ENCODE measurements at regions not wholly inside any gene's neighbourhood (a gene's known extent, or its start where the extent isn't known, plus 50 kb on each side); places are given as distances from the start of the nearest gene placed in this dataset.

DNA sequence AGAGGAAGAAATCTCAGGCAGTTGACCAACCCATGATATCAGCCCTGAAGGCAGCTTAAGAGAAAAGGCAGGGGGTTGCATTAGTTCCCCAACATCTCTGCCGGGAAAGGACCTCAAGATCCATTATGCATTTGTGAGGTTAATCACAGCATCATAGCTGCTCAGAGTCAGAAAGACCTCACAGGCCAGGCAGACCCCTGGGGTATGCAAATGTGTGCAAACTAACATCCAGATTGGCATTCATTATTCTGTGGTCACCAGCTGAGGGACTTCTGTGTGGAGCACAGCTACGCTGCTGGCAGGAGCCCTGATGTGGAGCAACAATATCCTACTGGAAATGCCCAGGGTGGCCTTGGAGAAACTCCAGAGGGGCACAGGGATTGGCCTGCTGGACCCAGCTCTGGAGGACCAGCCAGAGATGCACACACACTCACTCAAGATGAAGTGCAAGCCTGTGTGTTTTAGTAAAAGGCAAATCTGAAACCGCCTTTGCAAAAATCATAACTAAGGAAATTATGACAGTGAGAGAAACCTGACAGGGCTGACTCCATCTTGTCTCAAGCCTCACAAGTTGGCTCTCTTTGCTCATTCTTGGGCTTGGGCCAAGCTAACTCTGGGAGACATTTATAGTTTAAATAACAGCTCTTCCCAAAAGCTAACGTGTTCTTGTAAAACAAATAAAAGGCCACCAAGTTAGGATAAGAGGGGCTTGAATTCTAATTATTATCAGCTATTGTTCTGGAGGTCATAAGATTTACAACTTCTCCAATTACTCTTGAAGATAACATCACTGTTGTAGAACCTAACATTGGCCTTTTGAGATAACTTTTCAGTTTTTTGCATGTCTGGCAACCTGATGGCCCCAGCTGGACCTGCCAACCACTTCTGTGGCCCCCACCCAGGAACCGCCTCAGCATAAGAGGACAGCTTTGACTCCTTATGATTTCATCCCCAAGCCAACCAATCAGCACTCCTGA, 257.1 kb downstream of the UACA start:
- no peak for DNase-seq (ENCODE audit: low spot score)

DNA sequence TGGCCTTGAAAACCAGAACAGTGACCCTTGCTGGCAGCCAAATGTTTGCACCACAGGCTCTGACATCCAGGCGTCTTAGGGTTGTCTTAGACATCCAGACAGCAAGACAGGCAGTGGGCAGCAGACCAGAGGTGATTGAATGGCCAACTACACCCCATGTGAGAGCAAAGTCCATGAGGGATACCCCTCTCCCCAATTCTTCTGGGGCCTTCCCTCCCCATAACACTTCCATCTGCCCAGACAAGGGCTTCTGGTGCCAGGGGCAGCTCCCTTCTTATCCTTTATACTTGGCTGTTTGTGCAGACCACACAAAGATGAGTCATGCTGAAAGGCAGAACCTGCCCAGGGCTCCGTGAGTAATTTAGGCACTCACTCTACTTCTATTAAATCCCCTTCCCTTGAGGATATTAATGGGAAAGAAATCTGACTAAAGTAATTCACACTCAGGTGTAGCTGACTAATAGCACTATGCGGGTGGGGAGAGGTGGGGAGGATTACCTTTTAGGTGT, 257.9 kb downstream of the UACA start:
- peak; percentile 81 for DNase-seq (ENCODE audit: low spot score)

DNA sequence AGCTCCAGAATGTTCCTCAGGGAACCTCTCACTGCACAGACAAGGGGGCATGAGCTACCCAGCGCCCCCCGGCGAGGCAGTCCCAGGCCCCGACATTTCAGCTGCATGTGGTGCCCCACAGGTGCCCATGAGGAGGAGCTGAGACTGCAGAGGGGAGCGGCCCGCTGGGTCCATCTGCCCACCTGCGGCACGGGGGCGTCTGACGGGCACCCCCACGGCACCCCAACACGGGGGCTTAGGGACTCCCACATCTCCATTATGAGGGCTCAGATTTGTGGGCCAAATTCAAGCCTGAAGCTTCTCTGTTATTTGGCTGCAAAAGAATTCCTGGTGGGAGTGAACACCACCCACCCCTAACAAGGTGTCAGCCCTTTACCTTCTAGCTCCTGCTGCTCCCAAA, 258.4 kb downstream of the UACA start:
- no peak for DNase-seq (ENCODE audit: low spot score)

DNA sequence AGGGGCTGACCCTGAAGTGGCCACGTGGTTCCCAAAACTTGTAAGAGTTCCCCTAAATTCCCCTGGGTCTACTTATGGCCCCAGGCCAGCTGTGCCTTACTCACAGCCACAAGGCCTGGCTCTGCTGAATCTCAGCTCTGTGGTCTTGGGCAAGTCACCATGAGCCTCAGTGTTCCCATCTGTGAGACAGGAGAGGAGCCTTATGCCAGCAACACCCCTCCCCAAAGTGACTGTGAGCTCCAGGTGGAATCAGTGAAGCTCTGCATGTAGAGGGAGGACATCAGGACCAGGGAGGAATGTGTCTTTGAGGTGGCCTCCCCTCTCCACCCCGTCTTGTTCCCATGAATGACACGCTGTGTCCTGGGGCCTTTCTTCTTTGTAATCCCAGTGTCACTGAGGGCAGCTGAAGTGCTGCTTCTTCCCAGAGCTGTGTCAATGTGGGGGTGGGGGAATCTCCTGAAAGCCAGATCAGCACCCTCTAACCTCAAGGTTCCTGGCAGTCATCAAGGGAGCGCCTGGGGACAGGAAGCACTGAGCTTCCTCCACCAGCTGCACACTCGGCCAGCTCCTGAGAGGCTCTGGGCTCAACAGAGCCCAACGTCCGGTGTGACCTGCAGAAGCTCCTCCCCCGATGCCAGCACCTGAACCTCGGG, 258.9 kb downstream of the UACA start:
- peak; percentile 67 for DNase-seq (ENCODE audit: low spot score)

DNA sequence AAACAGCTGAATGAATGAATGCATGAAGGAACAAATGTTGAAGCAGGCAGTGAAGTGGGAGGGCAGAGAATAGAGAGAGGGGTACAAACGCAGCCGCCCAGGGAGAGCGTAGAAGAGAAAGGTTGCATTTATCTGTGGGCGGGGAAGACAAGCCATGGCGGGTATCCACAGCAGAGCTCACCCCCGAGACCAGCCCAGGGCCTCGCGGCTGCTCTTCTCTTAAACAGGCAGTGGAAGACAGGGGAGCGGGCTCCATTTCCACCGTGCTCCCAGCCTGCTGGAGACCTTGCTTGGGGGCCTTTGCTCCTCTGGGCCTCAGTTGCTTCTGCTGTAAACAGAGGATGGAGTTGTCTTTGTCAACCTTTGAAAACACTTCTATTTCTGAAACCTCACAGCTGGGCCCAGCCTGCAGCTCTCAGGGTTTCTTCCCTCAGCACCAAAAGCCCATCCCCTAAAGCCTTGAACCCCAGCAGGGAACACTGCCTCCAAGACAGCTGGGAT, 259.5 kb downstream of the UACA start:
- DNase-seq (ENCODE audit: low spot score), result no peak

DNA sequence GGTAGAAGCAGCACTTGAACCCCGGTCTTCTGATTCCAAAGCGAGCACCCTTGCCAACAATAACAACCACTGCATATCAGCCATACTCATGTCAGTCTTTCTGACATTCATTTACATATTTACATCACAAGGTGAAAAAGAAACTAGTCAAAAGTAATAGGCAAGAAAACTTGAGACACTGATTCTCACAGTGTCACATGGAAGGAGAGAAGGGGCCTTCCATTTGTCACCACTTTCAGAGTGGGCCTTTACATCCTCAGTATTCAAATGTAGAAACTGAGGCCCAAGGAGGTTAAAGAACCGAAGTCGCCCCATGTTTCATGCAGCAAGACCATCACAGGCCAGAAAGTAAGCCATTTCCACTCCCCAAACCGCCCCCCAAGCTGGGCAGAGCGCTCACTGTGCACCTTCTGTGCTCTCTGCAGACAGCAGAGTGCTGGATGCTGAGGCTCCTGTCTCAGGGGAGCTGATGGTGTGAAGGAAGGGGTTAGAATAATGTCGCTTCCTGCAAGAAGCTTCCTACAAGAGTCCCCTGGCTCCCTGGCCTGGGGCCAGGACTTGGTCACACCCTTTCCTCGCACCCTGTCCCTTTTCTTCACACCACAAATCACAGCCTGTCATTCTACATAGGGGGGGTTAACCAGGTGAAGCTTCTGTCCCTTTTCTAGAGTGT, 260.1 kb downstream of the UACA start:
- no peak for DNase-seq (ENCODE audit: low spot score)

DNA sequence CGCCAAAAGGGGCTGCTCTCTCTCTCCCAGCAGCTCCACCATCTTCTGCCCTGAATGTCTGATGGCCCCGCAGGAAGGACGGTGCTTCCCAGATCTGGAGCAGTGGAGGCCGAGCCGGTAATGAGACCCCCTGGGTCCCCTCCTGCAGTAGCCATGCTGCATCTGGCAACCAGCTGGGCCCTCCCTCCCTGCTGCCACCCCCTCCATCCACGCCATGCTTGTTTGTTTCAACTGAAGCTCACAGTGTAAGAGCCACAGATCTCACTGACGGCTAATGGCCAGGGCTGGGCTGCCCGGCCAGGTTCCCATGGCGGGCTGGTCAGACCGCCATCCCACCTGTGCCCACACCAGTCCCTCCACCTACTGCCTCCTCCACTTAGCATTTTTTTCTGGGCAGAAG, 260.8 kb downstream of the UACA start:
- DNase-seq (ENCODE audit: low spot score), result no peak

DNA sequence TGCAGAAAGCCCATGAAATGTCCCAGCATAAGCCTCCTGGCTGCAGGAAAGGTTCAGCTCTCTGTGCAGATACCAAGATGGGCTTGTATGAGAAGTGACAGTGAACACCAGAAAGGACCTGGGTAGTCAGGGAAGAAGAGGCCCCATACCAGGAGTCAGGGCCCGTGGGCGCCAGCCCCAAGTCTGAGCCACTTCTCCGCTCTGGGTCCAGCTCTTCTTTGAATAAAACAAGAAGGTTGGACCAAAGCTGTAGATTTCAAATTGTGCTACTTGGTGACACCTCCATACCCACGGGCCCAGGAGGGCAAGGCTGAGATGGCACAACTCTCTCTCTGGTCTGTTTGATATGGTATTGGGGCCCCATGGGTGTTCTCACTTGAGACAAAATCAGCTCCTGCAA, 261.5 kb downstream of the UACA start:
- DNase-seq (ENCODE audit: low spot score), result no peak

DNA sequence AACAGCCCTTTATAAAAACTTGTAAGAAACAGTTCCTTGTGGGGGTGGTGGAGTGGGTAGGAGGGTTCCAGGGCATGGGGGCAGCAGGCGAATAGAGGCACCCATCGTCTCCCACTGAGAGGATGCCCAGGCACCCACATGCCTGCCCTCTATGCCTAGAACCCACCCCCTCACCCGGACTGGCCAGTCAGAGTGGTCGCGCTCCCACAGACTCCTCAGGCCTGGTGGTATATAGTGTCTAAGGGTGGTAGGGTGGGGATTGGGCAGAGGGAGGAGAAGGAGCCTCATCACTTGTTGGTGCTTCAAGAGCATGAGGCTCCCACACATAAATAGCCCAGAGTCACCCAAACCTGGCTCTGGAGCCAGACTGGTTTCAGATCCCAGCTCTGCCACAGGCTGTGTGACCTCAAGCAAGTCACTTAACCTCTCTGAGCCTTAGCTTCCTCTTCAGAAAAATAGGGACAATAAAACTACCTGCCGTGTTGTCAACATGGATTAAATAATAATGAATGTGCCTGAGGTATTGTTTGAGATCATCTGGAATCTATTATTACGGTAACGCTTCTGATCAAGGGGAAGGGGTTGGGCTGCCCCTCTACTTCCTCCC, 262.1 kb downstream of the UACA start:
- no peak for DNase-seq (ENCODE audit: low spot score)

DNA sequence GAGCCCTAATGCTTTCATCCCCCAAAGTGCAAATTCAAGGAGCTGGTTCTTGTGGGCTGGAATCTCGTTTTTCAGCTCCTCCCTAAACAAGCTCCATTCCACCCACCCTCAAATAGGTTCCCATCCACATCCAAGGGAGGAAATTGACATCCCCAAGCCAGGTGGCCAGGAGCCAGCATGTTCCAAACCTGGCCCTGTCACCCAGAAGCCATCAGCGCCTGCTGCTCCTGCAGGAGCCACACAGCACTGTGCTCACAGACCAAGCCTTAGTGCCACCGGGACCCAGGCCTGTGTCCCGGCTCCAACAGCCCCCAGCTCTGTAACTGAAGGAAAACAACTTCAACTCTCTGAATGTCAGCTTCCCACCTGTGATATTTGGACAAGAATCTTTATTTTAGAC, 263.6 kb downstream of the UACA start:
- DNase-seq (ENCODE audit: low spot score), result no peak

DNA sequence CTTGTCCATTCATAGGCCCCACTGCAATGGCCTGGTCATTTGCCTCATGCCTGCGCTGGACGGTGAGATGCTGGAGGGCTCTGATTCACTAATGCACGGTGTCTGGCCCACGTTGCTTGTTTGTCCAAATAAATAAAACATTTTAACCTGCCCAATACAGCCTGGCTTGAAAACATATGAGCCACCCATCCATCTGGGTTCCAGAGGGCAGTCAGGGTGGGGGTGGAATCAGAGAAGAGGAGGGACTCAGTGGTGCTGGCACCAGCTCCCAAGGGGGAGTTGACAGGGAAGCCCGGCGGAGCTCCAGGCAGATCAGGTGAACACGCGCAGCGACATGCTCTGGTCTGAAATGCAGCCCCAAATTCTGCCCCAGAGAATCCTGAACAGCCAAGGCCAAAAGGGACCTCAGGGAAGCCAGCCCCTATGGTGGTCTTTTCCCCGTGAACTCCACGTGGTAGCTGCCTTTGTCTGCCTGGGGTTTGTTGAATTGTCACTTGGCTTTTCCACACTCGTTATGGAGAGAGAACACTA, 265.2 kb downstream of the UACA start:
- no peak for DNase-seq (ENCODE audit: low spot score)

DNA sequence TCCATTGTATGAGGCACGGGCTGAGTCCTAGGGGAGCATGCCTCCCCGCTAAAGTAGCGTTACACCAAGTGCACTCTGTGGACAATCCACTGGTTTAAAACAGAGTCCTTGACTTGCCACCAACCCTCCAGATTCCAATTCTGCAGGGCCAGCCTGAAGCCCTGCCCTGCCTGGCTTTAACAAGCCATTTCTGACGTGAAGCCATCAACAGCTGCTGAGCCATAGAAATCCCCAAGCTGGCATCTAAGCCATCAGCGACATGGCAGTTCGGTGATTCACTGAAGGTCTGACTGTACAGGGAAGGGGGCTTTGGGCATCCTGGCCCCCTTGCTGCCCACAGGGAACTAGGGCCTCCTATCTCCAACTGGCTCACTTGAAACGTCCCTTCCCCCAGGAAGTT, 265.7 kb downstream of the UACA start:
- no peak for DNase-seq (ENCODE audit: low spot score)

DNA sequence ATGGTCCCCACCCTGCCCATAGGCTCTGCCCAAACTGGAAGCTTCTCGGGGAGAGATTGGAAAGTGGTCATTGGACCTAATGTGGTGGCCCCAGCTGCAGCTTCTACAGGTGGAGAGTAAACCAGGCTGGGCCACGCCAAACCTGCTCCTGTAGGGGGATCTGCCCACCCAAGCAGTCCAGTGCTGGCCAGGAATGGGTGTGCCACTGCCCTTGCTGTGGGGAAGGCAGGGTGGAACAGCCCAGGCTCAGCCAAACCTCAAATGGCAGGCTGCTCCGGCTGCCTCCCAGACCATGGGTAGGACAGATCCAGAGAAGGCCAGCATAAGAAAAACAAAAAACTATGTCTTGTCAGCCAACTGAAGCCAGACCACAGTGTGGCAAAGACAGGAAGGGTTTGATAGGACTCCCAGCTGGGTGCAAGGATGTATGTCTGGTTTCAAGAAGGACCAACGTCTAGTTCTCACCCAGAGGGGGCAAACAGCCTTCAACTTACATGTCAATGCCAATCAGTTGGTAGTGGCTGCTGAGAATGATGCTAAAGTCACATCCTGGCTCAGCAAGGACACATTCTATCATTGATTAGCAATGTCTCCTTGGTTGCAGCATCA, 267.3 kb downstream of the UACA start:
- DNase-seq (ENCODE audit: low spot score), result no peak

DNA sequence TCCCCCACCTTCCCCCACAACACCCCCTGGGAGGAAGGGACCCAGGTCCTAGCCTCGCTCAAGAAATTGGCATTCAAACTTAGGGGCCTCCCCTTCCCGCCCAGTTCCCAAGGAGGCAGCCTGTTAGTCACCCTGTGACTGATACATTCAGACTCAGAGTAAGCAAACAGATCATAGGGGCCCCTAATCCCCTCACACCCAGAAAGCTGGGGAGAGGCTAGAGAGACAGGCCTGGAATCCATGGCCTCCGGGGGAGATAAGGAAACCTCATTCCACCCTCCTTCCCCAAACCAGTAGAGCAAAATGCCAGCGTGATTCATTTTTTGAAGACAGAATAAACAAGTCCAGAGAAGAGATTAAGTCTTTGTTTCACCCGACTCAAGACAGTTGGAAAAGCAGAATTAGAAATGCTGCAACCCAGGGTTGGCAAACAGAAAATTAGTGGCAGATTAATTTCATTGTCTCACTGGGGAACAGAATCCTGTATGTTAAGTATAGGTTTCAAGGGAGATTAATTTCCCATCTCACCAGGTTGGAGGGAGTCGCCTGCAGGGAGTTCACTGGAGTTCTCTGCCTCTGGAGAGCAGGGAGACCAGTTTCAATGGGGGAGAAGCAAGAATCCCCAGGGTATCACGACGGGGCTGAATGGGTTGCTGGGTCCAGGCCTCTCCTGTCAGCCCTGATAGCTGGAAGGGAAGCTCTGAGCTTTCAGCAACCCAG, 268.3 kb downstream of the UACA start:
- DNase-seq (ENCODE audit: low spot score), result peak; percentile 89

DNA sequence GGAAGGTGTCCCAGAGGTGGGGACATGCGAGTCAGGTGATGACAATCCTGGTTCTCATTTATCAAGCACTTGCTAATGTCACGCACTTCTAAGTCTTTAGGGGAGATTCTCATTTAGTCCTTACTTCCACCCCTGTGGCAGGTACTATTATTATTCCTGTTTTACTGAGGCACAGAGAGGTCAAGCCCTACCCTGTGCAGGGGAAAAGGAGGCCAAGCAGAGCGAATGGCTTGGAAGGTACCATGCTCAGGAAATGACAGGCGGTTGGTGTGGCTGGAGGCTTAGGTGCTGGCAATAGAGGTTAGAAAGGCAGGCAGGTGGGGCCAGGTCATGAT, 268.9 kb downstream of the UACA start:
- DNase-seq (ENCODE audit: low spot score), result no peak

DNA sequence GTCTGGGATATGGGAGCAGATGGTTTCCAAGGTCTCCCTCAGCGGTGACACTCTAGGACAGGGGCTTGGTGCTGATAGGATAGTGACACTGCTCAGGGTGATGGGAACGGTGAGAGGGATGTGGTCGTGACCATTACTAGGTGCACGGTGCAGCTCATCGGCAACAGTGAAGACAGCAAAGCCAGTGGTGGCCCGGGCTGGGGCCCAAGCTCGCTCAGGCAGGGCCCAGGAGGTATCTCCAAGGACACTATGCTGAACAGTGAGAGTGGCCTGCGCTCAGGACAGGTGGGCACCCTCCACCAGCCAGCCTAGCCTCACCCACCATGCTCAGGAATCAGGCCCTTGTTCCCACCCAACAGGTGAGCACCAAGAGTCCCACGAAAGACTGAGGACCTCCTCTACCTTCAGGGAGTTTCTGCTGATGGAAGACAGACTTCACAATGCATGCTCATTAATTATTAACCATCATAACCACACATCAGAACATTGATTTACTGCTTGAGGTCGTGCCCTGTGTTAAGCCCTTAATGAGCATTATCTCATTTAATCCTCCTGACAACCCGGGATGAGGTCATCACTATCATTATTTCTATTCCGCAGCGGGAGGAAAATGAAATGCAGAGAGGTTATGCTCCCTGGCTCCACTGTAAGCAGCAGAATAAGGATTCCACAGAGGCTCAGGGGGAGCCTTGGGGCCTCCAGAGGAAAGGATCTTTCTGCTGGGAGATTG, 269.4 kb downstream of the UACA start:
- no peak for DNase-seq (ENCODE audit: low spot score)

DNA sequence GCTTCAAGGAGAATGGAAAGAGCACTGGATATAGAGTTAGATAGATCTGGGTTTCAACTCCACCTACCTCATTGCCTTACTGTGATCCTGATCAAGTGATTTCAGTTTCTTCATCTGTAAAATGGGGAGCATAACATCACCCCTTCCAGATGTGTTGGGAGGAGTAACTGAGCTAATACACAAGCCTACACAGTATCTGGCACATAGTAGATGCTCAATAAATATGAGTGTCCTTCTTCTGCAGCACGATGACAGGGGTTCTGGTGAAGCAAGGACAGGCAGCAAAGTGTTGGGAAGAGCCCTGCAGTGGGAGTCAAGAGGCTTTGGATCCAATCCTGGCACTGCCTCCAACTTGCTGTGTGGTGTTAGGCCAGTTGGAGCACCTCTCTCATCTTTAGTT, 270.0 kb downstream of the UACA start:
- DNase-seq (ENCODE audit: low spot score), result no peak

DNA sequence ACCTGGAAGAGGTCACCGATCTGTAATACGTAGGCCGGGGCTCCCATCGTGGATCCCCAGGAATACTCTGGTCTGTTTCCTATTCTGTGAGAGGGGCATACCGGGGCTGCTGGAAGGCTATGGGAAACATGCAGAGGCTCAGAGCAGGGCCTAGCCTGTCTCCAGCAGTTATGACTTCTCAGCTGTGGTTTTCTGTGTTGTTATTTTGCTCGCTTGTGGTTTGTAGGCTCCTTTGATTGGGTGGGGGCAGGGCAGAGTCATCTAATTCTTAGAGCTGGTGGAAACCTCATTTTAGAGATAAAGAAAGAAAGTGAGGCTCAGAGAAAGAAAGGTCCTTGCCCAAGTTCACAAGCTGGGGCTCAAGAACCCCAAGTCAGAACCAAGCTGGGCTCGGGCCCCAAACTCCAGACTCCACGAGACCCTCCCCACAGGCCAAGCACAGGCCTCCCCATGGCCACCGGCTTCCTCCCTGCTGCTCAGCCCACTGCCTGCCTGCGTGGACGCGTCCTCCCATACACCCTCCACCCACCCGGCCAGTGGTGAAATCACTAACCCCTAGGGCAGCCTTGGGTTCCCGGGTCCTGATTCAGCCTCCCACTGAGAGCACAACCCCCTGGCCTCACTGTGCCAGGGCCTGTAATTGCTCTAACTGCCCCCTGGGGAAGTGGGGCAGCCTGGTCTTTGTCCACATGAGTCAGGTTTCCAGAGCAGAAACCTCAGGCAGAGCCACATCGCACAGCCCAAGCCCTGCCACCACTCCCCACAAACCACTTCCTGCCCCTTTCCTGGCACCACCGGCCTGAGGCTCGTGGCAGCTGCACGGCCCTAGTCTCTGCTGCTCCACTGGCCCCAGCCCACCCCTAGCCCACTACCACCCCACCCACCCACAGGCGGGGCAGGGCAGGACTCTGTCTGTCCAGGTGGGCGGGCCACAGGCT, 270.8 kb downstream of the UACA start:
- peak; percentile 92 for DNase-seq (ENCODE audit: low spot score)

DNA sequence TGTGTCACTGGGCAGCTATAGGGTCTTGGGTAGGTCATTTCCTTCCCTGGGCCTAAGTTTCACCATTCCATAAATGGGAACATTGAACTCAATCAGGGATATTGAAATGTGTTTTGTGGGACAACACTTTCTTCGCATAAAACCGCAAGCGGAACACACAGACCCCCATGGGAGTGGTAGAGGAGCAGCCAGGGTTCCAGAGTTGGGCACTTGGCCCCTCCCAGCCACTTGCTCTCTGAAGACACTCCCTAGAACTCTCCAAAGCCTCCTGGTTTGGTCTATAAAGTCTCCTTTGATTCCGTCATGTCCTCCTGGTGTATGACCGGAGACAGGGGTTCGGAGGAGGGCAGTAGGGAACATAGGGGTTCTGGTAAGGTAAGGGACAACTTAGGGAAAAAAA, 271.7 kb downstream of the UACA start:
- DNase-seq (ENCODE audit: low spot score), result no peak
